ENCODE measurements at regions not wholly inside any gene's neighbourhood (a gene's known extent, or its start where the extent isn't known, plus 50 kb on each side); places are given as distances from the start of the nearest gene placed in this dataset.
A peak's percentile ranks its signal among the peaks of the same experiment; 100 is the strongest.

DNA sequence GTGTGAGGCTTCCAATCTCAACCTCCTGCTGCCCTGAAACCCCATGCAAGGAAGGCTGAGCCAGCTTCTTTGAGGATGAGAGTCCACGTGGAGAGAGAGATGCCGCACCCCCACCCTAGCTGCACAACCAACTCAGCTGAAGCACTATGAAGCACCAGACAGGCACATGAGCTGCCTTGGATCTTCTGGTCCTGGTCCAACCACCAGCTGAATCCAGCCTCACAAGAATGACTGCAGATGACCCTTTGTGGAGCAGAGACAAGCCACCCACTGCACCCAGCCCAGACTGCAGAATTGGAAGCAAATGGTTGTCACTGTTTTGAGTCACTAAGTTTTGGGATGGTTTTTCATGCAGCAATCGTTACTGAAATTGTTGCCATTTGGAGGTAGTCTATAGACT lies 149.6 kb upstream of the SYT13 start:
- no peak for DNase-seq

DNA sequence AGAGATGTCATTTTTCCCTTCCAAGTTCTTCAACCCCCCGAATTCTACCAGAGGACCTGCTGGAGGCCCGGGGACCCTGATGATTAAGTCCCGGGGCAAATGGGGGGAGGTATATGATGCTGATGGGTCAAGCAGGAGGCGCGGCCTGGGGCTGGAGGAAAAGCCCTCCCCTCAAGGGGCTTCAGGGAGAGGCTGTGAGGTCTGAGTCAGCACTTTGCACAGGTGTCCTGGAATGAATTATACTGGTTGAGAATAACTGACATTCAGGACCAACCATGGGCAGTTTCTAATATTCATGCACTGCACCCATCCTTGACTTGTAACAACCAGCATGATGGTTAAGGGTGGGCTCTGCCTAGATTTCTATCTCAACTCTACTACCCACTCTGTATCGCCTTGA lies 146.8 kb upstream of the SYT13 start:
- no peak for DNase-seq

DNA sequence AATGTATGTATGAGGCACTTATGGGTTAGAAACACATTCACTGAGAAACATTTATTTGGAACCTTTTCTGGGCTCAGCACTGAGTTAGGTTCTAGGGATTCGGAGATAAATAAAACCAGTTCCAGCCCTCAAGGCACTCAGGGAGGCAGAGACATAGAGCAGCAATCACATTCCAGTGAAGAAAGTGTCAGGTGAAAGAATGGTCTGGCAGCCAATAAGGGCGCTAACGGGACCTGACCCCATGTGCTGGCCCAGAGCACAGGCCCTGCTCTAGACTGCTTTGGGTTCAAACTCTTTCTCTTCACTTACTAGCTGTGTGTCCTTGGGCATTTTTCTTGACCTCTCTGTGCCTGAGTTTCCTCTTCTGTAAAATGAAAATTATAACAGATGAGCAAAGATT lies 146.0 kb upstream of the SYT13 start:
- DNase-seq, result no peak

DNA sequence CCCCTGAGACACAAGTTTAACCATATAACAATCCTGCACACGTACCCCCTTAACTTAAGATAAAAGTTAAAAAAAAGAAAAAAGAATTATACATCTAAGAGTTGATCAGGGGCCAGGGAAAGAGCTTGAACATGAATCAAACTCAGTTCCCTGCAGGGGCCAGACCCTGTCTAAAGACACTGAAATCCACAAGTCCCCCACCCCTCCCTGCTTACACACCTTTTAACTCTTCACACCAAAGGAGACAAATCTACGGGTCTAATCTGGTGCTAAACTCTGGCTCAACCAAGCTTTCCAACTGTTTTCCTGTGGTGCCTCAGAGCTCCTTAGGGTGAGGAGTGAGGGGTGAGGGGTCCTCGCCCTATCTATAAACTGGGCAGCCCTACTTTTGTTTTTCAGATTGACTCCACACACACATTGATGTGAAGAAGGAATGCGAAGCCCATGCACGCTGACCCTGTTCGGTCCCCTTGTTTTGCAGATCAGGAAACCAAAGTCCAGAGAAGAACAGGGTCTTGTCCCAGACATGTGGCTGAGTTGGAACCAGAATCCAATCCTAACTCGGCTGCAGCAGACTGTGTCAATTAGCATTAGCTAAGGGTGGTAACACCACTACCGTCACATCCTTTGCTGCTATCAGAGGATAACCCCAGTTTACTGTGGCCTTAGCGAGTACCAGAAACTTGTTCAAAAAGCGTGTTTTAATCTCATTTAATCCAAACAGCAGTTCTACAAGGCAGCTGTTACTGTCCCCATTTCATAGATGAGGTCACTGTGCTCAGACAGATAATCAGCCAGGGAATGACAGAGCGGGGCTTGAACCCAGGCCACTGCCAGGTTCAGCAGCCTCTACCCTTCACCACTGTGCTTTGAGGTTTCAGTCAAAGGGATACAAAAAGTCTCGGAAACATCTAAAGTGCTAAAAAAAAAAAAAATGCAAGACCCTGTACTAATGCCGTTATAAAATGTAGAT lies 145.2 kb upstream of the SYT13 start:
- no peak for DNase-seq

DNA sequence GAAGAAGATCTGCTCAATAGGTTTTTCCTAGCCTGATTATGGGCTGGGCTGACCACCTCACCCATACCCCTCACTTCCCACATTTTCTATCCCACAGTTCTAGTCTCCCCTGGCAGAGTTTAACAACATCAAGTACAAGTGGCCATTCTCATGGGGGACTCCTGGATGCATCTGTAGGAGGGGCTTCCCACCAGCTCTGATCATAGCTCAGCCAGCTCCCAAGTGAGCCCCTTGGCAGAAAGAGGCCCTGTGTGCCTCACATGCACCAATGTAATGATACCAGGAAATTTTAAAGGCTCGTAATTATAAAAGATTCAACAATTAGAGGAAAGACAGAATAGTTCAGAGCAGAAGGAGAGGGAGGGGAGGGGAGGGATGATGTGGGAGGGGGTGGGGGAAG lies 144.2 kb upstream of the SYT13 start:
- no peak for DNase-seq

DNA sequence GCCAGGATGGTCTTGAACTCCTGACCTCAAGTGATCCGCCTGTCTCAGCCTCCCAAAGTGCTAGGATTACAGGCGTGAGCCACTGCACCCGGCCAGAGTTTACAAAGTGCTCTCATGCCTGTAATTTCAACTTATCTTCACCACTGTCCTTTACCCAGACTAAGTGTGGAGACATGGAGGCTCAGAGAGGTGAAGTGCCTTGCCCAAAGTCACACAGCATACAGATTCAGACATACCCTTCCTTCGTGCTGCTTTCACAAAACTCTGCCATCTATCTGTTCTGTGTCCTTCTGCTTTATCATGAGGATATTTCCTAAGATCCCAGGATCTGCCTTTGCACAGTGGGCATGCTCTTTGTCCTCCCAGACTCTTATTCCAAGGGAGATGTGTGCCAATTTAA lies 143.6 kb upstream of the SYT13 start:
- no peak for DNase-seq

DNA sequence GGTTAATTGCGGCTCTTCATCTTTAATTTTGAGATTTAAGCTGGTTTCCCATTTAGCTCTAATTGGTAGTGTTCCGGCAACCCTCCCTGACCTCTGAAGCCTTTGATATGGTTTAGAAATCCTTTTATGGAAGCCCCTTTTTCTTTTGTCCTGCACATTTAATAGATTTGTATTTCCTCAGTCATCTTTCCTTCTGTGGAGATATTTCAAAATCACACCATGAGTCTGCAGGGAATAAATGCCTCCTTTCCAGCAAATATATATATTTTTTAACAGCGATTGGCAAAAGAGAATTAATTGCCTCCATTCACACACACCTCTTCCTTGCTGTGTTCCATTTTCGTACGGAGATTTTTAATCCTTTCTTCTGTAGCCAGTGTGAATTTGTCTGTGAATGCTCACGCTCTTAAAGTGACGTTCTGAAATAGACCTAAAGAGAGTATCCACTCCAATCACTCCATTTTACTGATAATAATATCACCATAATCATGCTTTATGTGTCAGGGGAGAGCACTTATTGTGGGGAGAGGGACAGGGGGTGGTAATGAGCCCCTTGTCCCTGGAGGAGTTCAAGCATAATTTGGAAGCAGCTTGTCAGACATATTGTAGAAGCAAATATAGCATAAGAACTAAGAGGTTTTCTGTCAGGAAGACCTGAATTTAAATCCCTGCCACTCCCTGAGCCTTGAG lies 142.5 kb upstream of the SYT13 start:
- DNase-seq, result no peak

DNA sequence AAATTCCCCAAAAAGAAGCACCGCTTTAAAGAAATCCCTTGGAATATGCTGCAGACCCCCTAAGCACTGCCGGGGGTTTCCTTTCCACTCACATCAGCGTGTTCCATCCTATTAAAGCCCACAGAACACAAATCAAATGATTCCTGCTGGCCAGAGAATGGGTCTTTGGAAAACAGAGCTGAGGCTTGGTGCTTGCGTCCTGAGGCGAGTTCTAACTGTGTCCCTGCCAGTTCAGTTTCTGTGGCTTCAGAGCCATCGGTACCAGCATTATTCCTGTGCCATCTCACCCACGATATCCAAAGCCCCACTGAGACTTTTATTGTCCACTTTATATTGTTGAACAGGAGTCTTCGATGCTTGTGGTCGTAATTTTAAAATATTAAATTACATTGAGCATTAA lies 142.0 kb upstream of the SYT13 start:
- DNase-seq, result no peak

DNA sequence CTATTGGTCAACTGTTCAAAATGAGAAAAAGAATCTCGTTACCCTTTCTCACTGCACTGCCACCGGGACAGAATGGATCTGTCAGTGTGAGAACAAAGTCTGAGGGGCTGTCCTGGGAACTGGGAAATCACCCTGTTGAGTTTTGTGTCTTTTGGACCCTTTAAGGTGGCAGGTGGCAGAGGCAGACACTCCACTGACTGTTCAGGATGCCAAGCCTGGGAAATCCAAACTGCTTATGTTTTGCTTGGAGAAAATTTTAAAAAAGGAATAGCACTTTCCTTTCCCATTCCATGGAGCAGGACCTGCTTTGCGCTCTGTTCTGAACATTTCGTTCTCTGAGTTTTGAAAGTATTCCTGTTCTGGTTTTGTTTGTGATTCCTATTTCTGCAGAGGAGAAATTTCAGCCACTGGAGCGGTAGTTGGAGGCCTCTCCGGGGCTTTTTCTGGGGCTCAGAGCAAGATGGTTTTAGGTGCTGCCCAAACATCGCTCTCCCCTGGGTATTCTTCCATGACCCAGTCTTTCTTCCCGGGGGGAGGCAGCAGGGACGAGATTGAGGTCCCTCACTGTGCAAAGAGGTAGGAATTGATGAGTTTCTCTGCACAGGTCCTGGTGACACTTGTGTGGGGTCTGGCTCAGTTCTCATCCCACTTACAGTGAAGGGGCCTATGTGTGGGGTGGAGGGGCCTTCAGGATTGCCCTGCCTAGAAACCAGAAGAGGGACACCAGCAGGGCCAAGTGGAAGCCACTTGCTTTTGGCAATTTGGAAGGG lies 138.5 kb upstream of the SYT13 start:
- no peak for DNase-seq

DNA sequence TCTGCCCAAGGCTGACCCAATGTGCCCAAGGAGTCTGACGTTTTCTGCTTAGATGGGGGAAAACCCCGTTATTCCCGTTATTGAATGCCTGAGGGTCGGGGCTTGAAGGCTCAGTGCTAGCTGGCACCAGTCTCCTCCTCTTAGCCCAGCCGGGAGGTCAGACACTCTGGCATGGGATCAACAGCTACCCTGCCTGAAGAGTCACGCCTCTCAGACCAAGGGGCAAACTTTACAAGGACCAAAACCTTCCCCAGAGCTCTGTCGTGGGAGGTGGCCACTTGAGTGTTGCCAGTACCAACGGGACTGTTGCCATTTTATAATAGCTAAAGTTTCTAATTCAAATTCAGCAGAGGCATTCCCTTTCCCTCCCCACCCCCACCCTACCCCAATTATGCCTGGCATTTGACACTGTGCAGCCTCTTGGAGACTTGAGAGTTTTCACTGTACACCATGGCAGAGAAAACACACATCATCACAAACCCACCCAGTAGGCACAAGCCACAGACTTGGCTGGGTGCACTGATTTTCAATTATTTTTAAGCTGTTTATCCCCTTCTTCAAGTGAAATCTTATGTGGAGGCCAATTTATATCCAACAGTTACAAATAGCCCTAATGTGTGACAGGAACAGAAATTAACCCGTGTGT lies 137.5 kb upstream of the SYT13 start:
- no peak for DNase-seq

DNA sequence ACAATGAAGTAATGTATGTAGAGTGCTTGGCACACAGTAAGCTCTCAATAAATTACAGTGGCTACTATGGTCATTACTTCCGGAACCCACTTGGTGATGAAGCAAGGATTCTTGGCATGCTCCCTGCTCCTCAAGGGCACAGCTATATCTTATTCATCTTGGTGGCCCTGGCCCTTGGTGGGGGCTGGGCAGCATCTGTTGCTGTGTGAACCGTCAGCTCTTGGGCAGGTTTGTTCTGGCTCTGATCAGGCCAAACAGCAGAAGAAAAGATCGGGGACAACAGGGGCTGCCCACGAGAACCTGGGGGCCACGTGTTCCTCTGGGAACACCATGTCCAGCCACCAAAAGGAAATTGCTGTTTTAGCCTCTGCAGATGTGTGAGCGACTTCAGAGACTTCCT lies 136.9 kb upstream of the SYT13 start:
- DNase-seq, result no peak

DNA sequence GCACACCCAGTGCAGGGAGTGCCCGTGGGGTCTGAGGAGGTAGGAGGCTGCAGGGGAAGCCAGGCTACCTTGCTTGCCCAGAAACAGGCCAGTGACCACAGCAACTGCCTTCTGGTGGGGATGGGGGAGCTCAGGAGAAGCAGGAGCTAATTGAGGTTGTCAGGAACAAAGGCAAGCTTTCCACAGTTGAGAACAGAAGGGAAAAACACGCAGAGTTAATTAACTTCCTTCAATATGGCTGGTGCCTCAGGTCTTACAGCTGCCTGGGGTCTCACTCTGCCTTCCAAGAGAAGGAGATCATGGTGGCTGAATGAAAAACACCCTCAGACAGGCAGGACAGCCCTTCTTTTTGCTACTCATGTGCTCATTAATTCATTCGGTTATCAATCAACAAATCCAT lies 127.9 kb upstream of the SYT13 start:
- peak; percentile 66 for DNase-seq

DNA sequence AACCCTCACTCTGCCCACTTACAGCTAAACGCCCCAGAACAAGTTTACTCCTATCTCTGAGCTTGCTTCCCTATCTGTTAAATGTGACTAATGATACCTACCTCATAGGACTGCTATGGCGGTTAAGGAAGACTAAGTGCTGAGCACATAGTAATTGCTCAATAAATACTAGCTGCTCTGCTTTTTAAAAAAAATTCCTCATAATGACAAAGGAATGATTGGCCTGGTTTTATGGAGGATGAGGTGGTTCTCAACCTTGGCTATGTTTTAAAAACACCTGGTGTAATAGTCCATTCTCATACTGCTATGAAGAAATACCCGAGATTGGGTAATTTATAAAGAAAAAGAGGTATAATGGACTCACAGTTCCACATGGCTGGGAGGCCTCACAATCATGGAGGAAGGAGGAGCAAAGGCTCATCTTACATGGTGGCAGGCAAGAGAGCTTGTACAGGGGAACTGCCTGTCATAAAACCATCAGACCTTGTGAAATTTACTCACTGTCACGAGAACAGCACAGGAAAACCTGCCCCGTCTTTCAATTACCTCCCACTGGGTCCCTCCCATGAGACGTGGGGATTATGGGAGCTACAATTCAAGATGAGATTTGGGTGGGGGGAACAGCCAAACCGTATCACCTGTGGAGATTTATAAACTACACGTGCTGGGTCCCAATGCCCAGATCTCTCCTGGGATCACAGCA lies 127.2 kb upstream of the SYT13 start:
- DNase-seq, result no peak

DNA sequence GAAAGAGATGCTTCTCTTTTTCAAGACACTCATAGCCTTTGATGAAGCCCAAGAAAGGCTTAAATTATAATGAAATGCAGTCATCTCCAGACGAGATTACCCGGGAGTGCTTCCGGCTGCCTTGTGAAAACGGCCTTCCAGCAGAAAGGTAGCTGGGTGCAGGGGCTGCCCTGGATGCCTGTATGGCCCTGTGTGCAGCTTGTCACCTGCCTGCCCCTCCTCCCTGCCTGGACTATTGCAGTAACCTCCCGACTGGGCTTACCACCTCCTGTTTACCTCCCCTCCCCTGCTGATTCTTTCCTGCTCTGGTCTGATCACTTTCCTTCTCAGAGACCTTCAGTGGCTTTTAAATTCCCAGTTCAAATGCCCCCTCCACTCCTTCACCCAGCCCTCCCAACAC lies 126.4 kb upstream of the SYT13 start:
- DNase-seq, result no peak

DNA sequence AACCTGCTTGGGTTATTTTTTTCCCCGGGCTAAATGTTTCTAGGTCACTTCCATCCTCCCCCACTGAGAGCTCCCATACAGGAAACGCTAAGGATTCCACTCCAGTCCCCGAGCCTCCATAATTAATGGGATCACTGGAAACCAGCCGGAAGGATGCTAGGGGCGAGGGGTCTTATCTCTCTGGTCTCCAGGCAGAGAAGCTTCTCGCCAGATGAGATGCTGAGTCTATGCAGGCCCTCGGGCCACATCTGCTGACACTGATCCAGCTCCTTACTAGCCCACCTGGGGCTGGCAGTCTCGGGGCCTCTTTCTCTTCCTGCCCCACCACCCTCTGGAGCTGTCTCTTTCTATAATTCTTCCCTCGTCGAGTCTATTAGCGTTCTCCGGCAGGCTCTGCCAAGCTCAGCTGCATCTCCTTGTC lies 125.9 kb upstream of the SYT13 start:
- DNase-seq, result peak; percentile 89

DNA sequence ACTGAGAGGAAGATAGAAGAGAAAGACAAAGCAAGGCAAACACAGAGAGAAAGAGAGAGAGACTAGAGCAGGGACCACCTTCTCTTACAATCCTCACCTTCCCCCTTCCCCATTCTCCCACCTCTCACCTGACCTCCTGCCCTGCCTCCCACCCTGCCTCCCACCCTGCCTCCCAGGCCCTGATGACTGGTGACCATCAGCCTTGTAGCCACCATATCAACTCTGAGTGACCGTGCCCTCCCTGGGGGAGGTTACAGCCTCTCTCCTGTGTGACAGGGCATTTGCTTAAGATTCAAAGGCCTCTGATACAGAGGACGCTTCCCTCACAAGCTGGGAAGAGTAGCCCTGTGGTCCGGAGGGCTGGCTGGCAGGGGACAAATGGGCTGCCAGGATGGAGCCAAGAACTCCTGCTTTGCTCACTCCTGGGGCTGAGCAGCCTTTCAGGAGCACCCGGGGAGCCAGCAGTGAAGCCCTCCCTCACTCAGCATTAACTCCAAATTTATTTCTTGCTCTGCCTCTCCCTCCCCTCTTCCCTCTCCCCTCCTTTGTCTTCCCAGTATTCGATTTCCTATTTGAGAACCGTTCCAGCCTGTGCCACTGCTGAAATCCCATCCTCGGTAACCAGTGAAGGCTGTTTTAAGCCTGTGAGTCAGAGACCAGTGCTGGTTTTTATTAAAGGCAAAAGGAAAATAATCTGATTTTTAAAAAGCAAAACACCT lies 125.2 kb upstream of the SYT13 start:
- DNase-seq, result peak; percentile 68

DNA sequence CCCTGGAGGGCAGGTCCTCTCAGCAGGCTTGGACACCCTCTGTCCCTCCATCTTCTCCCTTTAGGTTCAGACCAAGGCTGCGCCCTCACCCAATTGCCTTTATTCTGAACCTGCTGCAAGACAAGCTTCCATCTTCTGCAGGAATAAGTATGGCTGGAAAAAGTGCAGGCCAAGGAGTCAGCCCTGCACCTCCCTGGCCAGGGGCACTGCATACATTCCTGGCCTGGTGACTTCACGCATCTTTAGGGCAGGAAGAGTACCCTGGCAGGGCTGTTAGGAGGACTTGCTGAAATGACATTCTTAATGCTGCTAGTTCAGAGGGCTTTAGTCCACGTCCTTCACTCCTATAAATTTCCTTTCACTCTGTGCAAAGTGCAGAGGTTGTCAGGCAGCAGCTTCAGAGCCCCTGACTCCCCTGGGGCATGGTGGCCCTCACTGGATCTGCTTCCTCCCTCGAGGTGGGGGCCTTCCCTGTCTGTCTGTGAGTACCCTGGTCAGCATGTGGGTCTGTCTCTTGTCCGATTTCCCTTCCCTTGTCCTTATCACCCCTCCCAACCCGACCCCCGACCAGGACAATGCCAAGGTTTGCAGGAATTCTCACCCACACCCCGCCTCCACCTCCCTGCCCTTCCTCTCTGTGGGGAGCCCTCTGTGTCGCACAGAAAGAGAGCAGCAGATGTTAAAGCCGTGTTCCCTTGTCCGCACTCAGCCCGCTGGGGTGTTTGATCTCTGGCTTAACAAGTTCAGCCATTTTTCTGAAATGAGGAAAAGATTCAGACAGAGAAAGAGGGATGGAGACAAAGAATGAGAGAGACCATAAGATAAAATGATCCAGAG lies 124.5 kb upstream of the SYT13 start:
- peak; percentile 78 for DNase-seq

DNA sequence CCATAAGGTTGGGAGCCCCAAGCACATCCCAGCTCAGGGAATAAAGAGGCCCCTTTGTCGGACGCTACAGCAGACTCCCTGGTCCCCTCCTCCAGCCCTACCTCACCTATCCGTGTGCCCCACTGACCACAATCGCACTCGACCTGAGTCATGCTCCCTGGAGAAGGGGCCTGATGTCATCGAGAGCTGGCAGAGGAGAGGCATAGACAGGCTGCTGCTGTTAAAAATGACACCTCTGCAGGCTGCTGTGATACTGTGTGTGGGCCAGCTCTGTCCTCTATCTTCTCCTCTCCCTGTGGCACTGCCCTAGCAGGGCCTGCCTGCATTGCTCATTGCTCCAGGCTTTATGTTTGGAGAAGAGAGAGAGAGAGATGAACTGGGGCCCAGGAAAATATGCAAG lies 123.4 kb upstream of the SYT13 start:
- no peak for DNase-seq

DNA sequence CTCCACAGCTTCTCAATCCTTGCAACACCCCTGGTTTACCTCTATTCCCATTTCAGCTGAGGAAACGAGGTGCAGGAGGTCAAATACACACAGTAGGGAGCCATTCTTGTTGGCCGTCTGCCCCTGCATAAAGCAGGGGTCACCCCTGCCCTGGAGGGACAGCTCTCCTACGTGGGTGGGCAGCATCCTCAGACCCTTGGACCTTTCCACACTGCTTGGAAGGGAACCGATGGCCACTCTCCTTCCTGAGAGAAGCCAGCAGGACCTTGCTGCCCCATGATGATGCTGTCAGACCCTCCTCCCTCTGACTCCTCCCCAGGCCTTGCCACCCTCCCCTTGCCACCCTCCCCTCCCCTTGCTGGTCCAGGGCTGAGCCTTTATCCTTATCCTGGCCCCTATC lies 121.1 kb upstream of the SYT13 start:
- DNase-seq, result no peak

DNA sequence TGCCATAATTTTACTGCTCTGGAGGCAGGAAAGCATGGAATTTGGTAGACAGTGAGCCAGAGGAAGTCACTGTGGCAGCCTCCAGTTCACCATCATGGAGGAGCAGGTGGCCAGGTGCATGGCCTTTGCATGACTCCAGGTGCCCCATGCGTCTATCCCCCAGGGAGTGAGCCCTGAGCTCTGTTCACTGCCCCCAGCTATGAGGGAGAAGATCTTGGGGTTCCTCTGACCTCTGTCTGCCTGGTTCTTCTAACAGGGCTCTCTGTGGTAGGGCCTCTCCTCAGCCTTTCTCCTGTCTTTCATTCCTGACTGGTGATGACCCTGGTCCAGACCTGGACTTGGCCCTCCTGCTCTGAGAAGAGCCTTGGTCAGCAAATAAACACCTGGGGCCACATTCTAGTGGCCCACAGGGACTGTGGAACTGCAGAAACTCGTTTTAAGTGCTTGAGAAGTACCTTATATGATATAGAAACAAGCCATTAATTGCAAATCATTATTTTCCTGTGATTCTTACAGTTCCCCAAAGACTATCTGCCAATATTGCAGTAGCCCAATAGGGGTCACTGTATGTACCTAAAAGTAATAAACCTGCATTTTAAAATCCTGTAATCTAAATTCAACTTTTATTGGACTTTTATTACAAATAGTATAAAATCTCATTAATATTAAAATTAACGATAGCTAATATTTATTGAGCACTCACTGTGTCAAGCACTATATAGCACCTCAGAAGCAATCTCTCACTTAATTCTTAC lies 120.0 kb upstream of the SYT13 start:
- no peak for DNase-seq

All from eye (tissue), 1 donor.